A549 (cell line): ENCODE measurements at regions not wholly inside any gene's neighbourhood (a gene's known extent, or its start where the extent isn't known, plus 50 kb on each side); places are given as distances from the start of the nearest gene placed in this dataset.
"Not testable (repeated sequence)": the region's sequence is repeated elsewhere in the genome, so short reads cannot be mapped to it uniquely, and the experiment has no call there.

Experiments used
- ATAC-seq, 2 experiments: fragments of 200-7000 bp in 1 of 2; fragments of >200 bp in 1 of 2; cut with Nextera tagmentation in 1 of 2; cut with Tn5 transposase in 1 of 2; 3 replicates each; pipeline versions ENCODE4 v1.8.0 to v1.9.1; 2018 to 2020; ENCODE audit warnings: mild to moderate bottlenecking in 1 of 2, moderate library complexity in 1 of 2
- CTCF ChIA-PET: fragments of 300-600 bp; sonication (Branson Sonifier 250); formaldehyde crosslinking; extraction: SDS; loops from one replicate; lab custom pipeline; 2021; ENCODE audit warnings: antibody characterized with exemption, inconsistent platforms; lab: Yijun Ruan, JAX
- POLR2A ChIA-PET: fragments of 350-600 bp; formaldehyde crosslinking; extraction: SDS; loops from one replicate; lab custom pipeline; 2021; ENCODE audit warnings: antibody characterized with exemption, inconsistent platforms; lab: Yijun Ruan, JAX
- DNase-seq, 2 experiments: peaks; one replicate each; pipeline versions ENCODE4 v3.0.0 to v3.0.0-alpha.2; 2011 to 2016; ENCODE audit warnings: low read depth in 1 of 2, low spot score in 1 of 2
- FAIRE-seq: peaks from 2 replicates; lab custom pipeline; 2011; peaks lifted over from hg19 to GRCh38; lab: Jason Lieb, UNC
- H3K27ac ChIP-seq, 2 experiments: fragments of >200 bp; sonication (Bioruptor Twin); formaldehyde crosslinking; 3 replicates each; pipeline ENCODE4 v1.5.1; 2016 to 2017
- H3K4me1 ChIP-seq: fragments of >200 bp; sonication (Bioruptor Twin); formaldehyde crosslinking; 3 replicates; pipeline ENCODE4 v1.6.1; 2016
- H3K4me2 ChIP-seq: fragments of >200 bp; sonication (Bioruptor Twin); formaldehyde crosslinking; 3 replicates; pipeline ENCODE4 v1.6.1; 2016
- H3K4me3 ChIP-seq: fragments of >200 bp; sonication (Bioruptor Twin); formaldehyde crosslinking; 3 replicates; pipeline ENCODE4 v1.5.1; 2016
- H3K9me3 ChIP-seq: fragments of >200 bp; sonication (Bioruptor Twin); formaldehyde crosslinking; 3 replicates; pipeline ENCODE4 v1.6.1; 2016
- CBX8 ChIP-seq: fragments of 200-600 bp; sonication (generic); IDR thresholded peaks from 2 replicates; pipeline ENCODE4 v1.6.1; 2016
- CHD4 ChIP-seq: fragments of 200-600 bp; sonication (generic); IDR thresholded peaks from 2 replicates; pipeline ENCODE4 v1.6.1; 2016; ENCODE audit warnings: antibody characterized with exemption, mild to moderate bottlenecking, borderline replicate concordance
- EP300 ChIP-seq, 2 experiments: fragments of >200 bp; sonication (Bioruptor Twin); formaldehyde crosslinking; IDR thresholded peaks; 2 replicates in 1 of 2; 3 replicates in 1 of 2; pipeline ENCODE4 v1.6.1; 2016 to 2017
- HEYL ChIP-seq: fragments of 250-450 bp; sonication (Bioruptor Pico); IDR thresholded peaks from 2 replicates; pipeline ENCODE4 v1.8.0; 2021; ENCODE audit warnings: mild to moderate bottlenecking, moderate library complexity
- HOXA7 ChIP-seq: fragments of 250-450 bp; sonication (Bioruptor Pico); IDR thresholded peaks from 2 replicates; pipeline ENCODE4 v1.5.0; 2020; ENCODE audit warnings: mild to moderate bottlenecking, moderate library complexity
- HOXB5 ChIP-seq: fragments of 250-450 bp; sonication (Bioruptor Pico); IDR thresholded peaks from 2 replicates; pipeline ENCODE4 v1.5.0; 2020; ENCODE audit warnings: mild to moderate bottlenecking, moderate library complexity
- KDM1A ChIP-seq: fragments of 200-600 bp; sonication (generic); IDR thresholded peaks from 2 replicates; pipeline ENCODE4 v1.6.1; 2016; ENCODE audit warnings: low read depth, mild to moderate bottlenecking
- MAZ ChIP-seq: fragments of 150-350 bp; IDR thresholded peaks from 2 replicates; pipeline ENCODE4 v1.6.1; 2014; ENCODE audit warnings: antibody characterized with exemption, low read depth, low read length, borderline replicate concordance
- NR3C1 ChIP-seq: fragments of >200 bp; sonication (Bioruptor Twin); formaldehyde crosslinking; IDR thresholded peaks from 3 replicates; pipeline ENCODE4 v1.6.1; 2017
- POLR2AphosphoS2 ChIP-seq: conservative IDR thresholded peaks from 2 replicates; pipeline ENCODE4 v1.6.1; 2012; ENCODE audit warnings: low read length, improper control_type of control experiment, inconsistent platforms
- RAD21 ChIP-seq, 2 experiments: fragments of >200 bp in 1 of 2; sonication (Bioruptor Twin) in 1 of 2; formaldehyde crosslinking in 1 of 2; IDR thresholded peaks in 1 of 2; conservative IDR thresholded peaks in 1 of 2; 2 replicates in 1 of 2; 3 replicates in 1 of 2; pipeline ENCODE4 v1.6.1; 2012 to 2018; ENCODE audit warnings: inconsistent platforms in 1 of 2
- RCOR1 ChIP-seq: fragments of 150-350 bp; IDR thresholded peaks from 2 replicates; pipeline ENCODE4 v1.6.1; 2014; ENCODE audit warnings: antibody characterized with exemption, low read length, low read depth
- SMC3 ChIP-seq: fragments of >200 bp; sonication (Bioruptor Twin); formaldehyde crosslinking; IDR thresholded peaks from 3 replicates; pipeline ENCODE4 v1.6.1; 2018; ENCODE audit warnings: inconsistent platforms
- SREBF2 ChIP-seq: fragments of 450-650 bp; IDR thresholded peaks from 2 replicates; pipeline ENCODE4 v1.6.1; 2014; ENCODE audit warnings: mild to moderate bottlenecking, moderate library complexity
- ZC3H11A ChIP-seq: fragments of 450-650 bp; IDR thresholded peaks from 2 replicates; pipeline ENCODE4 v1.6.1; 2014; ENCODE audit warnings: antibody characterized with exemption, mild to moderate bottlenecking
- ZFP36 ChIP-seq: fragments of 450-650 bp; IDR thresholded peaks from 2 replicates; pipeline ENCODE4 v1.6.1; 2014; ENCODE audit warnings: borderline replicate concordance; ENCODE audit not compliant: partially characterized antibody
- ZSCAN20 ChIP-seq: fragments of 250-450 bp; sonication (Bioruptor Pico); IDR thresholded peaks from 2 replicates; pipeline ENCODE4 v1.8.0; 2022; ENCODE audit warnings: mild to moderate bottlenecking, moderate library complexity
- WGBS: methylation state at CpG from one replicate; pipeline ENCODE4 v1.1.6; 2017; ENCODE audit errors: missing lambda C conversion rate; 5-methylcytosine and 5-hydroxymethylcytosine counted together
- TF ChIP-seq, protein P1 (sequence below): fragments of 250-450 bp; sonication (Bioruptor Pico); IDR thresholded peaks from 2 replicates; pipeline ENCODE4 v1.5.0; 2020; ENCODE audit warnings: low read depth, mild to moderate bottlenecking, moderate library complexity
- TF ChIP-seq, protein P2 (sequence below): fragments of >200 bp; sonication (Bioruptor Twin); formaldehyde crosslinking; IDR thresholded peaks from 2 replicates; pipeline ENCODE4 v1.6.1; 2016
- TF ChIP-seq, protein P3 (sequence below): IDR thresholded peaks from 2 replicates; pipeline ENCODE4 v1.6.1; 2012
- TF ChIP-seq, protein P4 (sequence below): fragments of >200 bp; sonication (Bioruptor Twin); formaldehyde crosslinking; IDR thresholded peaks from 3 replicates; pipeline ENCODE4 v1.5.1; 2016
- TF ChIP-seq, protein P5 (sequence below): fragments of 200-600 bp; sonication (generic); IDR thresholded peaks from 2 replicates; pipeline ENCODE4 v1.6.1; 2016; ENCODE audit warnings: antibody characterized with exemption, mild to moderate bottlenecking, moderate library complexity

DNA sequence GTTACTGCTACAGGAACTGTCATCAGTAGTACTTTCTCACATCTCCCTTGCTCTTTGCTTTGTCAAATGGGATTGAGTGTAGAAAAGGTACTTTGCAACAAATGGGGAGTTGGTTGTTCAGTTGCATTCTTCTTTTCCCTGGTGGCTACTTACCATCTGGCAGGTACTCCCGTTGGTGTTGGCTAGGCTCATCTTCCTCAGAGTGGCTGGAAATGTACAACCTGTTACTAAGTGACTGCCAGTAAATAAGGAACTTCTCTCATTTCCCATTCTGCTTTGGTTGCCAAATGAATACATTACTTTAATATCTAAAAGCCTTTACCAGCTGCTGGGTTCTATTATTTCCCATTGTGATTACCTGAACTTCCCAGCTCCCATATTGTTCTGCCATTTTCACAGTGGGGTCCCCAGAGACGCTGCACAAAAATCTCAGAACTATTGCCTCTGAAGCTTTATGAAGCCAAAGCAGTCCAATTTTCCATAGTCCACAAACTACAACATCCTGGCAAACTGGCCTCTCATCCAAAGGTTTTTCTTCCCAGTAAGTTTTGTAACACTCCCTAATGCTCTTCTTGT, 229.7 kb upstream of the HTR1E start:
- Histone ChIP-seq H3K4me2 (no peak overlapping the region), H3K4me1 (no peaks in the 10 kb centered on the region), H3K4me3 (no peak overlapping the region), H3K27ac (no peak overlapping the region), H3K9me3 (no peaks in the 10 kb centered on the region)
- no peak for FAIRE-seq
- POLR2A ChIA-PET = no interaction called here
- DNase-seq = no peak
- ATAC-seq = no peak
- 6% methylated on average over 2 of the region's 2 CpGs for WGBS
- CTCF ChIA-PET = no interaction called here
- TF ChIP-seq, protein P1, sequence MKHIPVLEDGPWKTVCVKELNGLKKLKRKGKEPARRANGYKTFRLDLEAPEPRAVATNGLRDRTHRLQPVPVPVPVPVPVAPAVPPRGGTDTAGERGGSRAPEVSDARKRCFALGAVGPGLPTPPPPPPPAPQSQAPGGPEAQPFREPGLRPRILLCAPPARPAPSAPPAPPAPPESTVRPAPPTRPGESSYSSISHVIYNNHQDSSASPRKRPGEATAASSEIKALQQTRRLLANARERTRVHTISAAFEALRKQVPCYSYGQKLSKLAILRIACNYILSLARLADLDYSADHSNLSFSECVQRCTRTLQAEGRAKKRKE (CRISPR knock-in tag) = no peak
- TF ChIP-seq CBX8 = no peak
- TF ChIP-seq, protein P2, sequence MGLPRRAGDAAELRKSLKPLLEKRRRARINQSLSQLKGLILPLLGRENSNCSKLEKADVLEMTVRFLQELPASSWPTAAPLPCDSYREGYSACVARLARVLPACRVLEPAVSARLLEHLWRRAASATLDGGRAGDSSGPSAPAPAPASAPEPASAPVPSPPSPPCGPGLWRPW = no peak
- TF ChIP-seq, protein P3, sequence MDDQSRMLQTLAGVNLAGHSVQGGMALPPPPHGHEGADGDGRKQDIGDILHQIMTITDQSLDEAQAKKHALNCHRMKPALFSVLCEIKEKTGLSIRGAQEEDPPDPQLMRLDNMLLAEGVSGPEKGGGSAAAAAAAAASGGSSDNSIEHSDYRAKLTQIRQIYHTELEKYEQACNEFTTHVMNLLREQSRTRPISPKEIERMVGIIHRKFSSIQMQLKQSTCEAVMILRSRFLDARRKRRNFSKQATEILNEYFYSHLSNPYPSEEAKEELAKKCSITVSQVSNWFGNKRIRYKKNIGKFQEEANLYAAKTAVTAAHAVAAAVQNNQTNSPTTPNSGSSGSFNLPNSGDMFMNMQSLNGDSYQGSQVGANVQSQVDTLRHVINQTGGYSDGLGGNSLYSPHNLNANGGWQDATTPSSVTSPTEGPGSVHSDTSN = no peak
- no peak for TF ChIP-seq MAZ
- TF ChIP-seq SREBF2 = no peak
- TF ChIP-seq POLR2AphosphoS2 = no peak
- TF ChIP-seq ZC3H11A = no peak
- no peak for TF ChIP-seq HEYL (CRISPR knock-in tag)
- no peak for TF ChIP-seq ZSCAN20 (CRISPR knock-in tag)
- TF ChIP-seq HOXB5 = no peak
- TF ChIP-seq RAD21 (conservative IDR thresholded peaks at IDR 0.05 in 1 of 2, IDR thresholded peaks at IDR 0.05 in 1 of 2) = no peak

DNA sequence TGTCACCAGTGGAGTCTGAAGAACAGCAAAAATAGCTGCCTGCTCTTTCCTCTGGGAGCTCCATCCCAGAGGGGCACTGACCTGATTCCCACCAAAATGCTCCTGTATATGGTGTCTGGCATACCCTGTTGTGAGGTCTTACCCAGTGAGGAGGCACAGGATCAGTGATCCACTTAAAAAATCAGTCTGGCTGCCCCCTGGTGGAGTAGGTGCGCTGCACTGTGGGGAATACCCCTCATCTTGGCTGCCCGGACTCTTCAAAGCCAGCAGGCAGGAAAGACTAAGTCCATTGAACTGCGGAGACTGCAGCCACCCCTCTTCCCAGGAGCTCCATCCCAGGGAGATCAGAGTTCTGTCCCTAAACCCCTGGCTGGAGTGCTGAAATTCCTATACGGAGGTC, 230.9 kb upstream of the HTR1E start:
- DNase-seq (no peak), FAIRE-seq (no peak)
- H3K4me3 ChIP-seq = no peak overlapping the region
- POLR2A ChIA-PET = no interaction called here
- 59% methylated on average over 4 of the region's 4 CpGs for WGBS
- H3K4me2 ChIP-seq = no peak overlapping the region
- no peak overlapping the region for H3K27ac ChIP-seq
- H3K4me1 ChIP-seq = no peaks in the 10 kb centered on the region
- H3K9me3 ChIP-seq = no peaks in the 10 kb centered on the region
- TF ChIP-seq HOXB5 = no peak
- TF ChIP-seq, all 56 proteins: peak for 0
- CTCF ChIA-PET = no interaction called here
- ATAC-seq = peak in 1 of 2 experiments; percentile 42; a peak in 1 of 6 replicates

DNA sequence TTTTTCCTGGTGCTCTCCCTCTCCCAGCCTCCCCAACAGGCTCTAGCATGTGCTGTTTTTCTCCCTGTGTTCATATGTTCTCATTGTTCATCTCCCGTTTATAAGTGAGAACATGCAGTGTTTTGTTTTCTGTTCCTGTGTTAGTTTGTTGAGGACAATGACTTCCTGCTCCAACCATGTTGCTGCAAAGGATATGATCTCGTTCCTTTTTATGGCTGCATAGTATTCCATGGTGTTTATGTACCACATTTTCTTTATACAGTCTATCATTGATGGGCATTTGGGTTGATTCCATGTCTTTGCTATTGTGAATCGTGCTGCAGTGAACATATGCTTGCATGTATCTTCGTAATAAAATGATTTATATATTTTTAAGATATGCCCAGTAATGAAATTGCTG, 236.1 kb upstream of the HTR1E start:
- CTCF ChIA-PET, H3K9me3 ChIP-seq, H3K4me2 ChIP-seq, FAIRE-seq, ATAC-seq, DNase-seq, POLR2A ChIA-PET, H3K4me3 ChIP-seq, H3K4me1 ChIP-seq, H3K27ac ChIP-seq: not testable (repeated sequence)
- WGBS = 13% methylated on average over 4 of the region's 4 CpGs

DNA sequence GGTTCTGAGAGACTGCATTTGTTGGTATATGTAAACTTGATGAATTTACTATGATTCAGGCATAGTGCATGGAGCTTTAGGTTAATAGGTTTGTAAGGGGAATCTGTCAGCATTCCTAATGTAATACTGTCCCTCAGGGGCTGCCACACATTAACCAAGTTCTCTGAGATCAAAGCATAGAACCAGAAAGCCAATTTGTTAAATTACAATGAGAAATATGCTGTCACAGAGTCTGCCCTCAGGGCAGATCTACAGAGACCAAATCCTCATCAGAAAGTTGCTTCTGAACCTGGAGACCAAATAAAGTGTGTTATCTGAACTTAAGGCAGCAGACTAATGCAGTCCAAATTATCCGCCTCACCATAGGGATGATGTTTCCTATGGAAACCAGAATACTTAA, 250.8 kb upstream of the HTR1E start:
- DNase-seq (no peak), FAIRE-seq (no peak), ATAC-seq (no peak)
- H3K4me2 ChIP-seq = no peak overlapping the region
- WGBS = 69% methylated on average over 1 of the region's 1 CpG
- no peak overlapping the region for H3K27ac ChIP-seq
- ChIA-PET POLR2A (no interaction called here), CTCF (no interaction called here)
- no peak overlapping the region for H3K4me3 ChIP-seq
- no peaks in the 10 kb centered on the region for H3K9me3 ChIP-seq
- no peaks in the 10 kb centered on the region for H3K4me1 ChIP-seq
- TF ChIP-seq, protein P4, sequence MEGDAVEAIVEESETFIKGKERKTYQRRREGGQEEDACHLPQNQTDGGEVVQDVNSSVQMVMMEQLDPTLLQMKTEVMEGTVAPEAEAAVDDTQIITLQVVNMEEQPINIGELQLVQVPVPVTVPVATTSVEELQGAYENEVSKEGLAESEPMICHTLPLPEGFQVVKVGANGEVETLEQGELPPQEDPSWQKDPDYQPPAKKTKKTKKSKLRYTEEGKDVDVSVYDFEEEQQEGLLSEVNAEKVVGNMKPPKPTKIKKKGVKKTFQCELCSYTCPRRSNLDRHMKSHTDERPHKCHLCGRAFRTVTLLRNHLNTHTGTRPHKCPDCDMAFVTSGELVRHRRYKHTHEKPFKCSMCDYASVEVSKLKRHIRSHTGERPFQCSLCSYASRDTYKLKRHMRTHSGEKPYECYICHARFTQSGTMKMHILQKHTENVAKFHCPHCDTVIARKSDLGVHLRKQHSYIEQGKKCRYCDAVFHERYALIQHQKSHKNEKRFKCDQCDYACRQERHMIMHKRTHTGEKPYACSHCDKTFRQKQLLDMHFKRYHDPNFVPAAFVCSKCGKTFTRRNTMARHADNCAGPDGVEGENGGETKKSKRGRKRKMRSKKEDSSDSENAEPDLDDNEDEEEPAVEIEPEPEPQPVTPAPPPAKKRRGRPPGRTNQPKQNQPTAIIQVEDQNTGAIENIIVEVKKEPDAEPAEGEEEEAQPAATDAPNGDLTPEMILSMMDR = no peak
- TF ChIP-seq, protein P1 (CRISPR knock-in tag) = no peak
- TF ChIP-seq EP300 (IDR thresholded peaks at IDR 0.05) = no peak
- TF ChIP-seq, protein P5, sequence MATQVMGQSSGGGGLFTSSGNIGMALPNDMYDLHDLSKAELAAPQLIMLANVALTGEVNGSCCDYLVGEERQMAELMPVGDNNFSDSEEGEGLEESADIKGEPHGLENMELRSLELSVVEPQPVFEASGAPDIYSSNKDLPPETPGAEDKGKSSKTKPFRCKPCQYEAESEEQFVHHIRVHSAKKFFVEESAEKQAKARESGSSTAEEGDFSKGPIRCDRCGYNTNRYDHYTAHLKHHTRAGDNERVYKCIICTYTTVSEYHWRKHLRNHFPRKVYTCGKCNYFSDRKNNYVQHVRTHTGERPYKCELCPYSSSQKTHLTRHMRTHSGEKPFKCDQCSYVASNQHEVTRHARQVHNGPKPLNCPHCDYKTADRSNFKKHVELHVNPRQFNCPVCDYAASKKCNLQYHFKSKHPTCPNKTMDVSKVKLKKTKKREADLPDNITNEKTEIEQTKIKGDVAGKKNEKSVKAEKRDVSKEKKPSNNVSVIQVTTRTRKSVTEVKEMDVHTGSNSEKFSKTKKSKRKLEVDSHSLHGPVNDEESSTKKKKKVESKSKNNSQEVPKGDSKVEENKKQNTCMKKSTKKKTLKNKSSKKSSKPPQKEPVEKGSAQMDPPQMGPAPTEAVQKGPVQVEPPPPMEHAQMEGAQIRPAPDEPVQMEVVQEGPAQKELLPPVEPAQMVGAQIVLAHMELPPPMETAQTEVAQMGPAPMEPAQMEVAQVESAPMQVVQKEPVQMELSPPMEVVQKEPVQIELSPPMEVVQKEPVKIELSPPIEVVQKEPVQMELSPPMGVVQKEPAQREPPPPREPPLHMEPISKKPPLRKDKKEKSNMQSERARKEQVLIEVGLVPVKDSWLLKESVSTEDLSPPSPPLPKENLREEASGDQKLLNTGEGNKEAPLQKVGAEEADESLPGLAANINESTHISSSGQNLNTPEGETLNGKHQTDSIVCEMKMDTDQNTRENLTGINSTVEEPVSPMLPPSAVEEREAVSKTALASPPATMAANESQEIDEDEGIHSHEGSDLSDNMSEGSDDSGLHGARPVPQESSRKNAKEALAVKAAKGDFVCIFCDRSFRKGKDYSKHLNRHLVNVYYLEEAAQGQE = no peak
- no peak for TF ChIP-seq RAD21 (conservative IDR thresholded peaks at IDR 0.05 in 1 of 2, IDR thresholded peaks at IDR 0.05 in 1 of 2)
- TF ChIP-seq ZSCAN20 (CRISPR knock-in tag) = no peak
- TF ChIP-seq NR3C1 = no peak
- TF ChIP-seq RCOR1 = no peak
- no peak for TF ChIP-seq CHD4
- TF ChIP-seq KDM1A = no peak
- no peak for TF ChIP-seq HOXA7 (CRISPR knock-in tag)
- no peak for TF ChIP-seq SMC3
- TF ChIP-seq ZFP36 = no peak
